HFFc6 (cell line): ENCODE measurements at regions not wholly inside any gene's neighbourhood (a gene's known extent, or its start where the extent isn't known, plus 50 kb on each side); places are given as distances from the start of the nearest gene placed in this dataset.
"Not testable (repeated sequence)": the region's sequence is repeated elsewhere in the genome, so short reads cannot be mapped to it uniquely, and the experiment has no call there.

Experiments used
- DNase-seq: peaks from one replicate; pipeline ENCODE4 v3.0.0-alpha.2; 2018
- H3K27ac Mint-ChIP-seq: 2 replicates; pipeline ENCODE4 v1.8.0; 2020; ENCODE audit warnings: mild to moderate bottlenecking, mixed read lengths
- H3K27me3 Mint-ChIP-seq: 2 replicates; pipeline ENCODE4 v1.8.0; 2021; ENCODE audit warnings: mild to moderate bottlenecking, moderate library complexity, mixed read lengths; ENCODE audit not compliant: insufficient read depth
- H3K36me3 Mint-ChIP-seq: 2 replicates; pipeline ENCODE4 v1.8.0; 2021; ENCODE audit warnings: low read depth, mixed read lengths
- H3K4me1 Mint-ChIP-seq: 2 replicates; pipeline ENCODE4 v1.8.0; 2020; ENCODE audit warnings: low read depth, mixed read lengths
- H3K4me3 Mint-ChIP-seq: 2 replicates; pipeline ENCODE4 v1.8.0; 2020; ENCODE audit warnings: mild to moderate bottlenecking, moderate library complexity, mixed read lengths
- H3K9me3 Mint-ChIP-seq: 2 replicates; pipeline ENCODE4 v1.8.0; 2020; ENCODE audit warnings: mild to moderate bottlenecking, mixed read lengths
- TF ChIP-seq, protein P1 (sequence below): fragments of 200-600 bp; sonication (generic); IDR thresholded peaks from 2 replicates; pipeline ENCODE4 v1.5.0; 2021; ENCODE audit warnings: antibody characterized with exemption, mild to moderate bottlenecking

- Mint-ChIP-seq H3K4me1 (no peaks in the 10 kb centered on the region), H3K36me3 (no peaks in the 10 kb centered on the region), H3K9me3 (peaks cover 31% of the 10 kb centered on the region), H3K27me3 (no peaks in the 10 kb centered on the region), H3K27ac (no peak overlapping the region), H3K4me3 (no peak overlapping the region)
- TF ChIP-seq, protein P1, sequence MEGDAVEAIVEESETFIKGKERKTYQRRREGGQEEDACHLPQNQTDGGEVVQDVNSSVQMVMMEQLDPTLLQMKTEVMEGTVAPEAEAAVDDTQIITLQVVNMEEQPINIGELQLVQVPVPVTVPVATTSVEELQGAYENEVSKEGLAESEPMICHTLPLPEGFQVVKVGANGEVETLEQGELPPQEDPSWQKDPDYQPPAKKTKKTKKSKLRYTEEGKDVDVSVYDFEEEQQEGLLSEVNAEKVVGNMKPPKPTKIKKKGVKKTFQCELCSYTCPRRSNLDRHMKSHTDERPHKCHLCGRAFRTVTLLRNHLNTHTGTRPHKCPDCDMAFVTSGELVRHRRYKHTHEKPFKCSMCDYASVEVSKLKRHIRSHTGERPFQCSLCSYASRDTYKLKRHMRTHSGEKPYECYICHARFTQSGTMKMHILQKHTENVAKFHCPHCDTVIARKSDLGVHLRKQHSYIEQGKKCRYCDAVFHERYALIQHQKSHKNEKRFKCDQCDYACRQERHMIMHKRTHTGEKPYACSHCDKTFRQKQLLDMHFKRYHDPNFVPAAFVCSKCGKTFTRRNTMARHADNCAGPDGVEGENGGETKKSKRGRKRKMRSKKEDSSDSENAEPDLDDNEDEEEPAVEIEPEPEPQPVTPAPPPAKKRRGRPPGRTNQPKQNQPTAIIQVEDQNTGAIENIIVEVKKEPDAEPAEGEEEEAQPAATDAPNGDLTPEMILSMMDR: no peak
- no peak for DNase-seq
Observed at GRCh38 chr13:54799621-54800226, 1771.1 kb downstream of the OLFM4 start.

GRCh38 chr13:54802226-54802625, 1773.6 kb downstream of the OLFM4 start:
- Mint-ChIP-seq H3K27ac (no peak overlapping the region), H3K9me3 (peaks cover 36% of the 10 kb centered on the region), H3K36me3 (no peaks in the 10 kb centered on the region), H3K4me3 (no peak overlapping the region), H3K27me3 (no peaks in the 10 kb centered on the region), H3K4me1 (no peaks in the 10 kb centered on the region)
- no peak for DNase-seq
- TF ChIP-seq, protein P1: no peak

DNA sequence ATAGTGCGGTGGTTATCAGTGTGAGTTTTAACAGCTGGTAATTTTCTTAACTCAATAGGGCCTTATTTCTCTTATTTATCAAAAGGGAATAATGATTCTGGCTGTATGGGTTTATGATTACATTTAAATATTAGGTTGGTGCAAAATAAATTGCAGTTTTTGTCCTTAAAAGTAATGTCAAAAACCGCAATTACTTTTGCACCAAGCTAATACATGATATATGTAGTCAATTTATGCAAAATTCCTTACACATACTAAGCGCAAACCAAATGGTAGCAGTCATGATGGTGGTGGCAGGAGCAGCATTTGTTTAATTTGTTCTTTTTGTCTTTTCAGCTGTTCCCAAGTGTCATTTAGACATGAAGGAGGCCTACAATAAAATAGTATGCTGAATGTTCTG, 1777.1 kb downstream of the OLFM4 start:
- Mint-ChIP-seq H3K4me3 (no peak overlapping the region), H3K36me3 (no peaks in the 10 kb centered on the region), H3K27me3 (no peaks in the 10 kb centered on the region), H3K27ac (no peak overlapping the region), H3K9me3 (peaks cover 25% of the 10 kb centered on the region), H3K4me1 (no peaks in the 10 kb centered on the region)
- no peak for DNase-seq
- TF ChIP-seq, protein P1: no peak

DNA sequence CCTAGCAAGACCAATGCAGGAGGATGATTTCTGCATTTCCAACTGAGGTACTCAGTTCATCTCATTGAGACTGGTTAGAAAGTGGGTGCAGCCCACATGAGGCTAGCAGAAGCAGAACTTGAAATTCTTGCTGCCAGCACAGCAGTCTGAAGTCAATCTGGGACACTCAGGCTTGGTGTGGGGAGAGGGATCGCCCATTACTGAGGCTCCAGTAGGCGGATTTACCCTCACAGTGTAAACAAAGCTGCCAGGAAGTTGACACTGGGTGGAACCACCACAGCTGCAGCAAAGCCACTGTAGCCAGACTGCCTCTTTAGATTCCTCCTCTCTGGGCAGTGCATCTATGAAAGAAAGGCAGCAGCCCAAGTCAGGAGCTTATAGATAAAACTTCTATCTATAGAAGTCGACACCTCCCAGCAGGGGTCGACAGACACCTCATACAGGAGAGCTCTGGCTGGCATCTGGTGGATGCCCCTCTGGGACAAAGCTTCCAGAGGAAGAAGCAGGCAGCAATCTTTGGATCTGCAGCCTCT, 1793.4 kb downstream of the OLFM4 start:
- DNase-seq, H3K36me3 Mint-ChIP-seq, H3K4me1 Mint-ChIP-seq, H3K27ac Mint-ChIP-seq, H3K27me3 Mint-ChIP-seq, H3K4me3 Mint-ChIP-seq: not testable (repeated sequence)
- peaks cover 59% of the 10 kb centered on the region for H3K9me3 Mint-ChIP-seq

DNA sequence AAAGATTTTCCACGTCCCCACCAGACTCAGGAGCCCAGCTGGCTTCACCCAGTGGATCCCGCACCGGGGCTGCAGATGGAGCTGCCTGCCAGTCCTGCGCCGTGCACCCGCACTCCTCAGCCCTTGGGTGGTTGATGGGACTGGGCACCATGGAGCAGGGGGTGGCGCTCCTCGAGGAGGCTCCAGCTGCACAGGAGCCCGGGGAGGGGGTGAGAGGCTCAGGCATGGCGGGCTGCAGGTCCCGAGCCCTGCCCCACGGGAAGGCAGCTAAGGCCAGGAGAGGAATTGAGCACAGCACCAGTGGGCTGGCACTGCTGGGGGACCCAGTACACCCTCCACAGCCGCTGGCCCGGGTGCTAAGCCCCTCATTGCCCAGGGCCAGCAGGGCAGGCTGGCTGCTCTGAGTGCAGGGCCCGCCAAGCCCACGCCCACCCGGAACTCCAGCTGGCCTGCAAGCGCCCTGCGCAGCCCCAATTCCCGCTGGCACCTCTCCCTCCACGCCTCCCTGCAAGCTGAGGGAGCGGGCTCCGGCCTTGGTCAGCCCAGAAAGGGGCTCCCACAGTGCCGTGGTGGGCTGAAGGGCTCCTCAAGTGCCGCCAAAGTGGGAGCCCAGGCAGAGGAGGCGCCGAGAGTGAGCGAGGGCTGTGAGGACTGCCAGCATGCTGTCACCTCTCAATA, 1800.9 kb downstream of the OLFM4 start:
- not testable (repeated sequence) for DNase-seq, H3K36me3 Mint-ChIP-seq, H3K4me1 Mint-ChIP-seq, H3K27ac Mint-ChIP-seq, H3K4me3 Mint-ChIP-seq, H3K27me3 Mint-ChIP-seq
- H3K9me3 Mint-ChIP-seq: peaks cover 53% of the 10 kb centered on the region

GRCh38 chr13:54836273-54836672, 1807.7 kb downstream of the OLFM4 start:
- H3K36me3 Mint-ChIP-seq: no peaks in the 10 kb centered on the region
- TF ChIP-seq, protein P1: no peak
- no peak overlapping the region for H3K4me3 Mint-ChIP-seq
- H3K4me1 Mint-ChIP-seq: no peaks in the 10 kb centered on the region
- H3K27me3 Mint-ChIP-seq: no peaks in the 10 kb centered on the region
- DNase-seq: no peak
- H3K9me3 Mint-ChIP-seq: peaks cover 16% of the 10 kb centered on the region
- H3K27ac Mint-ChIP-seq: no peak overlapping the region
